ENCODE measurements at regions not wholly inside any gene's neighbourhood (a gene's known extent, or its start where the extent isn't known, plus 50 kb on each side); places are given as distances from the start of the nearest gene placed in this dataset.
A peak's percentile ranks its signal among the peaks of the same experiment; 100 is the strongest.
"Not testable (repeated sequence)": the region's sequence is repeated elsewhere in the genome, so short reads cannot be mapped to it uniquely, and the experiment has no call there.

DNA sequence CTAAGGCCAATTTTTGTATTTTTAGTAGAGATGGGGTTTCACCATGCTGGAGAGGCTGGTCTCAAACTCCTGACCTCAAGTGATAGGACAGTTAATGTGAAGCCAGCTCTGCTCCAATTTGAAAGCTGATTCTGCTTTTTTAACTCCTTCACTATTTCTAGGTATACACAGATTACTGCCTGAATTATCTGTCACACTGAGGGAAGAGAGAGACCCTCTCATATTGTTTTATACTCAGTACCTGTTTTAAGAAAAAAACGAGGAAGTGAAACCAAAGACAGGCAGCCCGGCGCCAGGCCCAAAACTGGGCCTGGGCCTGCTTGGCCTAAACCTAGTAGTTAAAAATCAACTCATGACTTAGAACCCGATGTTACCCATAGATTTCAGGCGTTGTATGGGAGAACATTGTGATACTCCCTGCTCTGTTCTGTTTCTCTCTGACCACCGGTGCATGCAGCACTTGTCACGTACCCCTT is 1601.5 kb upstream of the PCDH10 start:
- no peak for DNase-seq (ENCODE audit: low read depth)
- no peak overlapping the region for H3K9ac ChIP-seq (ENCODE audit: low read length)
- H3K9me3 ChIP-seq (ENCODE audit: control insufficient read depth, low read length), result no peaks in the 10 kb centered on the region
- no peaks in the 10 kb centered on the region for H3K36me3 ChIP-seq (ENCODE audit: control insufficient read depth, insufficient read depth, low read length, severe bottlenecking)
- no peak overlapping the region for H3K4me3 ChIP-seq (ENCODE audit: low read length)
- H3K27me3 ChIP-seq (replicated peaks; ENCODE audit: control insufficient read depth, insufficient read depth, low read length), result no peaks in the 10 kb centered on the region
- no peaks in the 10 kb centered on the region for H3K4me1 ChIP-seq (ENCODE audit: control insufficient read depth, insufficient read depth, low read length)

DNA sequence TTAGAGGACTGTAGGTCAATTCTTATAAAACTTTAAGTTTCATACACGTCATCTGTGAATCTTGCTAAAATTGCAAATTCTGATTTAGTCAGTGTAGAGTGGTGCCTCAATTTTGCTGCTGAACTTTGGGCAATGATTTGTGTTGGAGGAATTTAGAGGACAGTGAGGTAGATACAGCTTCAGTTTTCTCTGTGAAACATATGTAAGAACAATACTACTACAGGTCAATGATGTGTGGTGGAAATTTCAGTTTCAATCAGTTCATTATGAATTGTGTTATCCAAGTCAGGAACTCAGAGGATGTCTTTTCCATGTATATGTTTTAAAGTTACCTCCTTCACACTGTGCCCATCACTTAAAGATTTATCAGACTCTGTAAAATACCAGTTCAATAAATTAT is 1597.8 kb upstream of the PCDH10 start:
- Histone ChIP-seq H3K9me3 (ENCODE audit: control insufficient read depth, low read length) (no peaks in the 10 kb centered on the region), H3K9ac (ENCODE audit: low read length) (no peak overlapping the region), H3K36me3 (ENCODE audit: control insufficient read depth, insufficient read depth, low read length, severe bottlenecking) (no peaks in the 10 kb centered on the region), H3K4me1 (ENCODE audit: control insufficient read depth, insufficient read depth, low read length) (no peaks in the 10 kb centered on the region), H3K27me3 (replicated peaks; ENCODE audit: control insufficient read depth, insufficient read depth, low read length) (no peaks in the 10 kb centered on the region), H3K4me3 (ENCODE audit: low read length) (no peak overlapping the region)
- DNase-seq (ENCODE audit: low read depth), result no peak

DNA sequence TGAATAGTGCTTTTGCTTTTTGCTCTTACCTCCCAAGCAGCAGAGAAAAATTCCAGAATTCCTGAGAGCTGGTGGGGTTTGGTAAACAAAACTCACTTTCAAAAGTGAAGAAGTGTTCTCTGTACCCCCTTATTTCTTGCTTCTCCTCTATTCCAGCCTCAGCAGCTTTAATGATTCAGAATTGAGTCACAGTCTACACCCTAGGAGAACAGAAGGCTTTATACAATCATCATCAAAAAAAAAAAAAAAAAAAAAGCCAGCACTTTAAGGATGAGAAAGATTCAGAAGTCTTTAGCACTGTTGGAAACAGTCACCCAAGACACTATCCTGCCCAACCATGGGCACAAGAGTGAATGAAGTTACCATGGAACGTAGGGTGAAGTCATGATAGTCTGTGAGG is 1583.1 kb upstream of the PCDH10 start:
- Histone ChIP-seq H3K36me3 (ENCODE audit: control insufficient read depth, insufficient read depth, low read length, severe bottlenecking) (no peaks in the 10 kb centered on the region), H3K27me3 (replicated peaks; ENCODE audit: control insufficient read depth, insufficient read depth, low read length) (no peaks in the 10 kb centered on the region), H3K9ac (ENCODE audit: low read length) (no peak overlapping the region), H3K9me3 (ENCODE audit: control insufficient read depth, low read length) (peaks cover 9% of the 10 kb centered on the region), H3K4me3 (ENCODE audit: low read length) (no peak overlapping the region), H3K4me1 (ENCODE audit: control insufficient read depth, insufficient read depth, low read length) (no peaks in the 10 kb centered on the region)
- DNase-seq (ENCODE audit: low read depth), result peak; percentile 1

DNA sequence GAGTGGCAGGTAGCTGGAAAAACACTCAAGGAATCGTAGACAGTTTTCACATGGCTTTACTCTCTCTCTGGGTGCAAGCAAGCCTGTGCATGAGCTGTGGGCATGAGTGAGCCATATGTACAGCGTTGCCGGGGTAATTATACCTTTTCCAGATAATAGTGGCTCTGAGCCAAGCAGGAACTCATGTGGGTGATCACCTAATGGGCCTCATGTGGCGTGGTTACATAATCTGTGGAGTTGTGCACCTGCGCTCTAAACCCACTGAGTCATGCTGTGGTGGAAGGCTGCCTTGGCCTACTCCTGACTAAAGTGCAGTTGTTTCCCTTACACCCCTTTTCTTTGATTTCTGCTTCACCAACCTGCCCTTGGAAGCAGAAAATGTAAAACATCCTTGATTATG is 1564.5 kb upstream of the PCDH10 start:
- no peak for DNase-seq (ENCODE audit: low read depth)
- Histone ChIP-seq H3K4me1 (ENCODE audit: control insufficient read depth, insufficient read depth, low read length) (no peaks in the 10 kb centered on the region), H3K36me3 (ENCODE audit: control insufficient read depth, insufficient read depth, low read length, severe bottlenecking) (no peaks in the 10 kb centered on the region), H3K9me3 (ENCODE audit: control insufficient read depth, low read length) (peaks cover 3% of the 10 kb centered on the region), H3K27me3 (replicated peaks; ENCODE audit: control insufficient read depth, insufficient read depth, low read length) (no peaks in the 10 kb centered on the region), H3K9ac (ENCODE audit: low read length) (no peak overlapping the region), H3K4me3 (ENCODE audit: low read length) (no peak overlapping the region)

DNA sequence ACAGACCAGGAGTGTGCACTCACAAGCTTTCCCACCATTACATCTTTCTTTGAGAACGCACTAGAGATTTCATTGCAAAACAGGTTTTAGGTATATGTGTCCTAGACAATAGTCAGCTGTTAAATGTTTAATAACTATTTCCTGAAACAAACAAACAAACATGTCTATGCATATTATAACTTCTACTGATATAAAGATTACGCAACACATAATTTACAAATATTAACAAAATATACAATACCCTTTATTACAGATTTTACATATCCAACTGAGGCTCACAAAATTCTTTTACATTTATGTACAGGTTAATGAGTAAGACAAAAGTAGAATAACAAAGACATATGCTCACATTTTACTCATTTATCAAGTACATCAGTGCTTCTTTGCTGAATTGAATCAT is 1554.0 kb upstream of the PCDH10 start:
- H3K9ac ChIP-seq (ENCODE audit: low read length), result no peak overlapping the region
- no peaks in the 10 kb centered on the region for H3K9me3 ChIP-seq (ENCODE audit: control insufficient read depth, low read length)
- no peak for DNase-seq (ENCODE audit: low read depth)
- no peaks in the 10 kb centered on the region for H3K4me1 ChIP-seq (ENCODE audit: control insufficient read depth, insufficient read depth, low read length)
- no peaks in the 10 kb centered on the region for H3K36me3 ChIP-seq (ENCODE audit: control insufficient read depth, insufficient read depth, low read length, severe bottlenecking)
- no peaks in the 10 kb centered on the region for H3K27me3 ChIP-seq (replicated peaks; ENCODE audit: control insufficient read depth, insufficient read depth, low read length)
- no peak overlapping the region for H3K4me3 ChIP-seq (ENCODE audit: low read length)

DNA sequence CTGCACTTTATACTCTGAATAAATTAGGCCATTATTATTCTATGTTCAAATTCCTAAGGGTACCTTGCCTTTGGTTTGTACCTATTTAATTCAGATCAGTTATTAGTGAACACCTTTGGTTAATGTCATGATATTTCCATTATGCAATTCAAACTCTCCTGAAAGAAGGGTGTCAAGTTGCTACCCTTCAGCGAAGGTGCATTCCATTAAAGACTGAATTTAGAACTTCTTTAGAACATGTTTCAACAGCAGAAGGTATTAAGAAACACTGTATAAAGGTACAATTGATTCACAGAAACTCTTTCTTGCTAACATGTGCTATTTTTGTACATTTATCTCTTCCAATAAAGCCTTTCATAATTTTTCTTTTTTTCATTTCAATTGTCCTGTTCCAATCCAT is 1545.4 kb upstream of the PCDH10 start:
- Histone ChIP-seq H3K9ac (ENCODE audit: low read length) (no peak overlapping the region), H3K36me3 (ENCODE audit: control insufficient read depth, insufficient read depth, low read length, severe bottlenecking) (no peaks in the 10 kb centered on the region), H3K4me3 (ENCODE audit: low read length) (no peak overlapping the region), H3K27me3 (replicated peaks; ENCODE audit: control insufficient read depth, insufficient read depth, low read length) (no peaks in the 10 kb centered on the region), H3K4me1 (ENCODE audit: control insufficient read depth, insufficient read depth, low read length) (peaks cover 3% of the 10 kb centered on the region), H3K9me3 (ENCODE audit: control insufficient read depth, low read length) (no peaks in the 10 kb centered on the region)
- no peak for DNase-seq (ENCODE audit: low read depth)

DNA sequence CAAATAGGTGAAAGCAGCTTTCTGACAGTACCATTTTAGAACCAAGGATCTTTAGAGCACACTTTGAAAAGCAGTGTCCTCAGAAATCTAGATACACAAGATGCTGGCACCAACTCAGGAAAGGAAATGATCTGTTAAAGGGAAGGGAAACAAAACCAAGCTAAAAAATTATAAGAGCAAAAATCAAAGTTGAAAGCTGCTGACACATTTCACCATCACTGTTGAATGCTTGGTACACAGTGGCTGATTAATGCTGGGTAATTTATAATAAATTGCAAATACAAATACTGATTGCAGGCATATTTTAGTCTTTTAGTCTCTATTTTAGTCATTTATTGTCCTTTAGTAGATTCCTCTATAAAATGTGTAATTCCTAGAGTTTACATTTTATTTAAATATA is 1540.1 kb upstream of the PCDH10 start:
- no peak overlapping the region for H3K4me3 ChIP-seq (ENCODE audit: low read length)
- no peaks in the 10 kb centered on the region for H3K36me3 ChIP-seq (ENCODE audit: control insufficient read depth, insufficient read depth, low read length, severe bottlenecking)
- no peaks in the 10 kb centered on the region for H3K27me3 ChIP-seq (replicated peaks; ENCODE audit: control insufficient read depth, insufficient read depth, low read length)
- peaks cover 6% of the 10 kb centered on the region for H3K4me1 ChIP-seq (ENCODE audit: control insufficient read depth, insufficient read depth, low read length)
- no peak for DNase-seq (ENCODE audit: low read depth)
- H3K9ac ChIP-seq (ENCODE audit: low read length), result no peak overlapping the region
- H3K9me3 ChIP-seq (ENCODE audit: control insufficient read depth, low read length), result no peaks in the 10 kb centered on the region

DNA sequence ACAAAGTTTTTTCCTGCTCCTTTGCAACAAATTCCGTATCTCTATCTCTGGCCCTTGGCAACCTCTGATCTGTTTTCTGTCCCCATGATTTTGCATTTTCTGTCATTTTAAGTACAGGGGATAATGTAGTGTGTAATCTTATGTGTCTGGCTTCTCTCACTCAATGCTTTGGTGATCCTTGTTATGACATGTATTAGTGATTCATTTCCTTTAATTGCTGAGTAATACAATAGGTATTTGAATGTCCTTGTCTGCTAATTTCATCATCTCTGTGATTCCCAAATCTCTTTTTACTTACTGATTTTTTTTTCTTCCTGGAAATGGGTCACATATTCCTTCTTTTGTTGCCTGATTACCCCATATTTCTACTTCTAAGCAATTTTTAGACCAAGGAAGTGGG is 1538.6 kb upstream of the PCDH10 start:
- H3K9me3 ChIP-seq (ENCODE audit: control insufficient read depth, low read length); H3K36me3 ChIP-seq (ENCODE audit: control insufficient read depth, insufficient read depth, low read length, severe bottlenecking); H3K4me3 ChIP-seq (ENCODE audit: low read length); H3K27me3 ChIP-seq (replicated peaks; ENCODE audit: control insufficient read depth, insufficient read depth, low read length); H3K4me1 ChIP-seq (ENCODE audit: control insufficient read depth, insufficient read depth, low read length); H3K9ac ChIP-seq (ENCODE audit: low read length): not testable (repeated sequence)
- peak; percentile 72 for DNase-seq (ENCODE audit: low read depth)

DNA sequence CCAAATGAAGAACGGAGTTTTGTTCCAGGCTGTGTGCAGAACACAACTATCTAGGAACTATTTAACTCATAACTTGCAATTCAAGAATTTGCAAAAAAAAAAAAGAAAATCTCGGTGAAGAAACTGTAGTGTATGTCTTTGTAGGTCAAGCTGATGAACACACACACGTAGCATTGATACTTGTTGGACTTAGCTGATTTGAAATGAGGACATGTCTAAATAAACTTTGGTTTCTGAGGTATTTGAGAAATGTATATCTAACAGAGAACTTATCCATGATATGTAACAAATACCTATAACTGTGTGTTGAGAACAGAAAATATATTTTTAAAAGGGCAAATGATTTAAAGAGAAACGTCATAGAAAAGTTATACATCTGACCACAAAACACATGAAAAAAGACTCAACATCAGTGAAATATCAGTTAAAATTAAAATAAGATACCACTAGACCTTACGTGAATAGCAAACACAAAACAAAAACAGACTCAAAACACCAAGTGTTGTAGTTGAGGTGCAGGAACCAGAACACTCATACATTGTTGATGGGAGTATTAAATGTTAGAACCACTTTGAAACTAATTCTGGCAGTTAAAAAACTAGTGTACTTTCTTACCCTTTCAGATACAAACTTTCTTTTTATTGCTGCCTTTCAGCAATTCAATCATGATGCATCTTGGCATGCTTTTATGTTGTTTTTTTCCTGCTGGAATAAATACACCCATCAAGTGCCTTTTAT is 1535.8 kb upstream of the PCDH10 start:
- peaks cover 6% of the 10 kb centered on the region for H3K4me1 ChIP-seq (ENCODE audit: control insufficient read depth, insufficient read depth, low read length)
- DNase-seq (ENCODE audit: low read depth), result peak; percentile 3
- no peak overlapping the region for H3K4me3 ChIP-seq (ENCODE audit: low read length)
- no peak overlapping the region for H3K9ac ChIP-seq (ENCODE audit: low read length)
- no peaks in the 10 kb centered on the region for H3K9me3 ChIP-seq (ENCODE audit: control insufficient read depth, low read length)
- no peaks in the 10 kb centered on the region for H3K36me3 ChIP-seq (ENCODE audit: control insufficient read depth, insufficient read depth, low read length, severe bottlenecking)
- no peaks in the 10 kb centered on the region for H3K27me3 ChIP-seq (replicated peaks; ENCODE audit: control insufficient read depth, insufficient read depth, low read length)

DNA sequence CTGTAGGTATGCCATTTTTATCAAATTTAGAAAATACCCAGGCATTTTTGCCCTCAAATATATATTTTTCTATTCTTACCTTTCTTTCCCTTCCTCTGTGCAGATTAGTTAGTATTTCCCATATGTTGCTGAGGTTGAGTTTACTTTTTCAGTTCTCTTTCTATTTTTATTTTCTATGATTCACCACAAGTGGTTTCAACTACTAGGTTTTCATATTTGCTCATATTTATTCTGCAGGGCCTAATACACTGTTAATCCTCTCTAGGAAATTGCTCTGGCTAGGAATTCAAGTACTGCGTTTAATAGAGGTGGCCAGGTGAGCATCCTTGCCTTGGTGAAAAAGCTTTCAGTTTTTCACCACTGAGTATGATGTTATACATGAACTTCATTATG is 1535.3 kb upstream of the PCDH10 start:
- DNase-seq (ENCODE audit: low read depth), result peak; percentile 5
- Histone ChIP-seq H3K9me3 (ENCODE audit: control insufficient read depth, low read length) (no peaks in the 10 kb centered on the region), H3K9ac (ENCODE audit: low read length) (no peak overlapping the region), H3K4me1 (ENCODE audit: control insufficient read depth, insufficient read depth, low read length) (peaks cover 6% of the 10 kb centered on the region), H3K4me3 (ENCODE audit: low read length) (no peak overlapping the region), H3K36me3 (ENCODE audit: control insufficient read depth, insufficient read depth, low read length, severe bottlenecking) (no peaks in the 10 kb centered on the region), H3K27me3 (replicated peaks; ENCODE audit: control insufficient read depth, insufficient read depth, low read length) (no peaks in the 10 kb centered on the region)

DNA sequence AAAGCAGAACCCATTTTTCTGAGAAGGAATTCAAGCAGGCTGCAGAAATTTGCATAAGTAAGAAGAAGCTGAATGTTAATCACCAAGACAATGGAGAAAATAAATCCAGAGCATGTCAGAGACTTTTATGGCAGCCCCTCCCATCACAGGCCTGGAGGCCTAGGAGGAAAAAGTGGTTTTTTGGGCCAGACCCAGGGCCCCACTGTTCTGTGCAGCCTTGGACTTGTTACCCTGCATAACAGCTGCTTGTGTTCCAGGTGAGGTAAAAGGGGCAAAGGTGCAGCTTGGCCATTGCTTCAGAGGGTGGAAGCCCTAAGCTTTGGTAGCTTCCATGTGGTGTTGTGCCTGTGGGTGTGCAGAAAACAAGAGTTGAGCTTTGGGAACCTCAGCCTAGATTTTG is 1516.2 kb upstream of the PCDH10 start:
- Histone ChIP-seq H3K9me3 (ENCODE audit: control insufficient read depth, low read length) (peaks cover 16% of the 10 kb centered on the region), H3K9ac (ENCODE audit: low read length) (no peak overlapping the region), H3K36me3 (ENCODE audit: control insufficient read depth, insufficient read depth, low read length, severe bottlenecking) (no peaks in the 10 kb centered on the region), H3K4me3 (ENCODE audit: low read length) (no peak overlapping the region), H3K27me3 (replicated peaks; ENCODE audit: control insufficient read depth, insufficient read depth, low read length) (no peaks in the 10 kb centered on the region), H3K4me1 (ENCODE audit: control insufficient read depth, insufficient read depth, low read length) (no peaks in the 10 kb centered on the region)
- DNase-seq (ENCODE audit: low read depth), result no peak

DNA sequence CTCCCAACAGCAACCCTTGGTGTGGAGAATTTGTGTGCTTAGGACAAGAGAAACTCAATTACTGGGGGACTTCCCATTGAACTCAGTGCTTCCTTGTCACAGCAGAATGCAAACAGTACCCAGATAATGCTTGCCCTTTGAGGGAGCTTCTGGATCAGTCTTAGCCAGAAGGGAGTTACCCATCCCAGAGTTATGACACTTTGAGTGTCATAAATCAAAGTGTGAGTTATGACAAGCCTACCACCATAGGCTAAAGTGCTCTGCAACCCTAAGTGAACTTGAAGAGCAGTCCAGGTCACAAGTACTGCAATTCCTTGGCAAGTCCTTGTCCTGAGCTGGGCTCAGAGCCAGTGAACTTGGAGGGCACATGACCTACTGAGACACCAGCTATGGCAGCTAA is 1513.9 kb upstream of the PCDH10 start:
- no peak for DNase-seq (ENCODE audit: low read depth)
- no peaks in the 10 kb centered on the region for H3K36me3 ChIP-seq (ENCODE audit: control insufficient read depth, insufficient read depth, low read length, severe bottlenecking)
- H3K27me3 ChIP-seq (replicated peaks; ENCODE audit: control insufficient read depth, insufficient read depth, low read length), result no peaks in the 10 kb centered on the region
- H3K4me3 ChIP-seq (ENCODE audit: low read length), result no peak overlapping the region
- H3K9me3 ChIP-seq (ENCODE audit: control insufficient read depth, low read length), result peaks cover 16% of the 10 kb centered on the region
- H3K9ac ChIP-seq (ENCODE audit: low read length), result no peak overlapping the region
- no peaks in the 10 kb centered on the region for H3K4me1 ChIP-seq (ENCODE audit: control insufficient read depth, insufficient read depth, low read length)

Data from adipocyte (in vitro differentiated cells).